Caco-2 (cell line): ENCODE measurements at regions not wholly inside any gene's neighbourhood (a gene's known extent, or its start where the extent isn't known, plus 50 kb on each side); places are given as distances from the start of the nearest gene placed in this dataset.

Source experiments
- BruUV-seq: library from RNA; stranded (reverse); fragments of 400-500 nt; replicated peaks from 2 replicates; lab custom pipeline; 2021; lab: Mats Ljungman, UMichigan
- CTCF ChIA-PET: fragments of 300-600 bp; sonication (Branson Sonifier 250); formaldehyde crosslinking; loops from one replicate; lab custom pipeline; 2022; ENCODE audit warnings: antibody characterized with exemption; lab: Charles Lee
- POLR2A ChIA-PET: fragments of 300-600 bp; sonication (Branson Sonifier 250); formaldehyde crosslinking; loops from one replicate; lab custom pipeline; 2022; ENCODE audit warnings: antibody characterized with exemption; lab: Charles Lee
- DNase-seq, 2 experiments: peaks; one replicate each; pipeline versions ENCODE4 v3.0.0 to v3.0.0-alpha.2; 2020 to 2022
- H3K27me3 ChIP-seq: replicated peaks from 2 replicates; pipeline ENCODE4 v1.6.0; 2011; ENCODE audit warnings: low read length; ENCODE audit not compliant: control insufficient read depth, insufficient read depth
- H3K36me3 ChIP-seq: 2 replicates; pipeline ENCODE4 v1.5.1; 2011; ENCODE audit warnings: low read length; ENCODE audit not compliant: control insufficient read depth, insufficient read depth
- H3K4me1 ChIP-seq: fragments of 250-450 bp; sonication (Bioruptor Pico); 2 replicates; pipeline ENCODE4 v1.5.1; 2020; ENCODE audit warnings: mild to moderate bottlenecking
- H3K4me3 ChIP-seq: 2 replicates; pipeline ENCODE4 v1.5.1; 2011; ENCODE audit warnings: low read depth, mild to moderate bottlenecking, control low read depth, low read length
- H3K9me3 ChIP-seq: fragments of 250-450 bp; sonication (Bioruptor Pico); 2 replicates; pipeline ENCODE4 v1.5.1; 2020; ENCODE audit warnings: mild to moderate bottlenecking, moderate library complexity
- H3K27ac Mint-ChIP-seq: one replicate; pipeline ENCODE4 v1.8.0; 2022; ENCODE audit warnings: mixed read lengths; ENCODE audit not compliant: unreplicated experiment
- H3K27me3 Mint-ChIP-seq: one replicate; pipeline ENCODE4 v1.8.0; 2022; ENCODE audit warnings: mixed read lengths; ENCODE audit not compliant: insufficient read depth, unreplicated experiment
- H3K36me3 Mint-ChIP-seq: one replicate; pipeline ENCODE4 v1.8.0; 2022; ENCODE audit warnings: mild to moderate bottlenecking, mixed read lengths; ENCODE audit not compliant: insufficient read depth, unreplicated experiment
- H3K4me1 Mint-ChIP-seq: one replicate; pipeline ENCODE4 v1.8.0; 2022; ENCODE audit warnings: low read depth, mixed read lengths; ENCODE audit not compliant: unreplicated experiment
- H3K4me3 Mint-ChIP-seq: one replicate; pipeline ENCODE4 v1.8.0; 2022; ENCODE audit warnings: mild to moderate bottlenecking, moderate library complexity, mixed read lengths; ENCODE audit not compliant: unreplicated experiment
- H3K9me3 Mint-ChIP-seq: one replicate; pipeline ENCODE4 v1.8.0; 2022; ENCODE audit warnings: mixed read lengths; ENCODE audit not compliant: unreplicated experiment
- intact Hi-C: fragments of 100-400 bp; cut with micrococcal nuclease; formaldehyde crosslinking; loops from one replicate; pipeline ENCODE4 v1.10.0; 2022; ENCODE audit not compliant: unreplicated experiment
- TF ChIP-seq, protein P1 (sequence below), 2 experiments: fragments of 200-600 bp in 1 of 2; IDR thresholded peaks; 1 replicate in 1 of 2; 2 replicates in 1 of 2; pipeline versions ENCODE4 v1.5.1 to v1.8.0; 2011 to 2022; ENCODE audit warnings: antibody characterized with exemption in 1 of 2, control low read depth in 1 of 2, inconsistent platforms in 1 of 2, low read depth in 1 of 2, low read length in 1 of 2, mild to moderate bottlenecking in 1 of 2, moderate library complexity in 1 of 2; ENCODE audit not compliant: insufficient read depth in 1 of 2, severe bottlenecking in 1 of 2, unreplicated experiment in 1 of 2

DNA sequence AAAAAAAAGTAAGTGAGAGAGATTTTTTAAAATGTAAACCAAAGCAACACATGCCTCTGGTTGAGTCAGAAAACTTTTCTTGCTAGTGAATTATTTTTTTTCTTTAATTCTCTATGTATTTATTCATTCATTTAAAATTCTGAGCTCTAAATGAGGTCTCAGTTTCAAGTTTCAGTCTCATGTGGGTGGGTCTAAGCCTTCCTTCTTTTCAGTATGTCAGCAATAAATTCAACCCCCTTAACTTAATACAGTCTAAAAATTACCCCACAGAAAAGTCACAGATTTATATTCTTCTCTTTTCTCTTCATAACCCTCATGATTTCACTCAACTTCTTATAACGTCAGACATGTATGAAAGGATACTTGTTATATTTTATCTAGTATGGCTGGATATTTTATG lies 663.3 kb upstream of the PTCHD4 start:
- H3K4me1 ChIP-seq = no peaks in the 10 kb centered on the region
- no peak overlapping the region for H3K27ac Mint-ChIP-seq
- H3K4me3 Mint-ChIP-seq = no peak overlapping the region
- DNase-seq = no peak
- H3K27me3 Mint-ChIP-seq = no peaks in the 10 kb centered on the region
- intact Hi-C loops = no loop called here
- H3K27me3 ChIP-seq = no peaks in the 10 kb centered on the region
- POLR2A ChIA-PET = no interaction called here
- no peak overlapping the region for H3K4me3 ChIP-seq
- H3K9me3 Mint-ChIP-seq = no peaks in the 10 kb centered on the region
- H3K9me3 ChIP-seq = no peaks in the 10 kb centered on the region
- CTCF ChIA-PET = no interaction called here
- BruUV-seq = no TSS peak
- H3K4me1 Mint-ChIP-seq = peaks cover 9% of the 10 kb centered on the region
- no peaks in the 10 kb centered on the region for H3K36me3 Mint-ChIP-seq
- TF ChIP-seq, protein P1, sequence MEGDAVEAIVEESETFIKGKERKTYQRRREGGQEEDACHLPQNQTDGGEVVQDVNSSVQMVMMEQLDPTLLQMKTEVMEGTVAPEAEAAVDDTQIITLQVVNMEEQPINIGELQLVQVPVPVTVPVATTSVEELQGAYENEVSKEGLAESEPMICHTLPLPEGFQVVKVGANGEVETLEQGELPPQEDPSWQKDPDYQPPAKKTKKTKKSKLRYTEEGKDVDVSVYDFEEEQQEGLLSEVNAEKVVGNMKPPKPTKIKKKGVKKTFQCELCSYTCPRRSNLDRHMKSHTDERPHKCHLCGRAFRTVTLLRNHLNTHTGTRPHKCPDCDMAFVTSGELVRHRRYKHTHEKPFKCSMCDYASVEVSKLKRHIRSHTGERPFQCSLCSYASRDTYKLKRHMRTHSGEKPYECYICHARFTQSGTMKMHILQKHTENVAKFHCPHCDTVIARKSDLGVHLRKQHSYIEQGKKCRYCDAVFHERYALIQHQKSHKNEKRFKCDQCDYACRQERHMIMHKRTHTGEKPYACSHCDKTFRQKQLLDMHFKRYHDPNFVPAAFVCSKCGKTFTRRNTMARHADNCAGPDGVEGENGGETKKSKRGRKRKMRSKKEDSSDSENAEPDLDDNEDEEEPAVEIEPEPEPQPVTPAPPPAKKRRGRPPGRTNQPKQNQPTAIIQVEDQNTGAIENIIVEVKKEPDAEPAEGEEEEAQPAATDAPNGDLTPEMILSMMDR (IDR thresholded peaks at IDR 0.05; ENCODE audit: insufficient read depth in 1 of 2, low read depth in 1 of 2, low read length in 1 of 2, severe bottlenecking in 1 of 2, unreplicated experiment in 1 of 2) = no peak
- H3K36me3 ChIP-seq = no peaks in the 10 kb centered on the region

DNA sequence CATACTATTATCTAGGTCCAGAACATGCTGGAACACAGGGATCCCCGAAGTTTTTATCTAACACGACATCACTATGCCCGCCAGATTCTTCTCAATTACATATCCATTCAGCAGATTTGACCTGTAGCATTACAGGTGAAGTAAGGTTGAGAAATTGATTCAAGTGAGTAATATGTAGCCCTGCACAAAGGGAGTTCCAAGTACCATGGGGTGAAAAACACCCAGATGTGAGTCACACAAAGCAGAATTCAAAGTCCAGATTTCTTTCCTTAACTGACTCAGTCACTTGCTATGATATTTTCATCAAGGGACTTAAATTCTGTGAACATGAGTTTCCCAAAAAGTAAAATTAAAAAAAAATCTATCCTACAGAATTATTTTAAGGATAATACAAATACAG lies 655.4 kb upstream of the PTCHD4 start:
- Histone ChIP-seq H3K4me3 (no peak overlapping the region), H3K9me3 (no peaks in the 10 kb centered on the region), H3K4me1 (peaks cover 4% of the 10 kb centered on the region; the same call in 1 of the 2 replicates), H3K27me3 (no peaks in the 10 kb centered on the region), H3K36me3 (no peaks in the 10 kb centered on the region)
- Mint-ChIP-seq H3K27ac (no peak overlapping the region), H3K4me1 (no peaks in the 10 kb centered on the region), H3K4me3 (no peak overlapping the region), H3K27me3 (no peaks in the 10 kb centered on the region), H3K36me3 (no peaks in the 10 kb centered on the region), H3K9me3 (no peaks in the 10 kb centered on the region)
- DNase-seq = no peak
- intact Hi-C loops = no loop called here
- ChIA-PET POLR2A (no interaction called here), CTCF (no interaction called here)
- TF ChIP-seq, protein P1 (IDR thresholded peaks at IDR 0.05; ENCODE audit: insufficient read depth in 1 of 2, low read depth in 1 of 2, low read length in 1 of 2, severe bottlenecking in 1 of 2, unreplicated experiment in 1 of 2) = no peak
- no TSS peak for BruUV-seq

DNA sequence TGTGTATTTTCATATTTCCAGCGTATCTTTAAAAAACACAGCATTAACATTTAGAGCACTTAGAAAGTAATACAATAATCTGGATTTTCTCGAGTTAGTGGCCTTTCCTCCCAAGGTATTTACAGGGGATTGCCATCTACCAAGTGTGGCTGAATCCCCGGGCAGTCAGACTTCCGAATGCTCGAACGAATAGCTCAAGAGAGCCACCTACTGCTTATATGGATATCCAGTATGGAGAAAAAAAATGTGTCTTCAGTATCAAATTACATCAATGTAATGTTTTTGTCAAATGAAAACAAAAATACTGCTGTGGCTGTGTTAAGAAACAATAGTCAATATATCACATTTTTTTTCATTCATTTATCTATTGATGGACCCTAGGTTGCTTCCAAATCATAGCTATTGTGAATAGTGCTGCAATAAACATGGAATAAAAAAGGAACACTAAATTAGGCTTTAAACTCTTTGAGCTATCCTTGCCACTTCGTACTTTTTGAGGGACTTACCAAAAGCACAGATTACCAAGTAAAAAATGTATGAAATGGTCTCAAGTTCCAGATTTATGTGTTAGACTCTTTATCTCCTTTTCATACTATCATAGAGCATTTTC lies 654.5 kb upstream of the PTCHD4 start:
- ChIA-PET CTCF (interaction anchor here (1.6 kb wide), 1 partner anchor 978 kb away, joined by 12 read pairs; no protein-coding TSS in a partner anchor), POLR2A (no interaction called here)
- Mint-ChIP-seq H3K27ac (no peak overlapping the region), H3K27me3 (no peaks in the 10 kb centered on the region), H3K36me3 (no peaks in the 10 kb centered on the region), H3K4me3 (no peak overlapping the region), H3K9me3 (no peaks in the 10 kb centered on the region), H3K4me1 (no peaks in the 10 kb centered on the region)
- TF ChIP-seq, protein P1 (IDR thresholded peaks at IDR 0.05; ENCODE audit: insufficient read depth in 1 of 2, low read depth in 1 of 2, low read length in 1 of 2, severe bottlenecking in 1 of 2, unreplicated experiment in 1 of 2) = peak; percentile 43 to 50
- no peaks in the 10 kb centered on the region for H3K9me3 ChIP-seq
- H3K4me1 ChIP-seq = peaks cover 4% of the 10 kb centered on the region; the same call in 1 of the 2 replicates
- intact Hi-C loops = loop anchor here (1.0 kb wide), 2 partner anchors 678 to 977 kb away; no protein-coding TSS in a partner anchor
- DNase-seq = peak; percentile 39 to 42
- no peak overlapping the region for H3K4me3 ChIP-seq
- no peaks in the 10 kb centered on the region for H3K36me3 ChIP-seq
- H3K27me3 ChIP-seq = no peaks in the 10 kb centered on the region
- no TSS peak for BruUV-seq
